Neural cell (in vitro differentiated cells): ENCODE measurements at regions not wholly inside any gene's neighbourhood (a gene's known extent, or its start where the extent isn't known, plus 50 kb on each side); places are given as distances from the start of the nearest gene placed in this dataset.

Experiments
- H2AFZ ChIP-seq: fragments of 200-600, 300-800 bp; sonication (generic), shearing (Covaris generic); 2 replicates; pipeline ENCODE4 v1.6.0; 2014; ENCODE audit warnings: low read depth, mild to moderate bottlenecking, antibody characterized with exemption, low read length, moderate library complexity
- H3F3A ChIP-seq: fragments of 200-600 bp; shearing (Covaris generic); 2 replicates; pipeline ENCODE4 v1.6.1; 2016; ENCODE audit warnings: mild to moderate bottlenecking, moderate library complexity, mixed read lengths, antibody characterized with exemption, low read length; ENCODE audit not compliant: insufficient read depth, poor library complexity, severe bottlenecking
- H3K27ac ChIP-seq: fragments of 200-600, 300-800 bp; sonication (generic), shearing (Covaris generic); 2 replicates; pipeline ENCODE4 v1.5.1; 2014; ENCODE audit warnings: mild to moderate bottlenecking, low read length, moderate library complexity
- H3K27me3 ChIP-seq: fragments of 300-800, 200-600 bp; sonication (generic), shearing (Covaris generic); 2 replicates; pipeline ENCODE4 v1.6.0; 2014; ENCODE audit warnings: mild to moderate bottlenecking, low read depth, low read length, moderate library complexity; ENCODE audit not compliant: insufficient read depth
- H3K36me3 ChIP-seq: fragments of 300-800, 200-600 bp; sonication (generic), shearing (Covaris generic); 2 replicates; pipeline ENCODE4 v1.5.1; 2014; ENCODE audit warnings: mild to moderate bottlenecking, antibody characterized with exemption, low read length, moderate library complexity; ENCODE audit not compliant: insufficient read depth
- H3K4me2 ChIP-seq: fragments of 300-800, 200-600 bp; sonication (generic), shearing (Covaris generic); 2 replicates; pipeline ENCODE4 v1.6.0; 2014; ENCODE audit warnings: mild to moderate bottlenecking, low read length
- H3K4me3 ChIP-seq: fragments of 300-800, 200-600 bp; sonication (generic), shearing (Covaris generic); 2 replicates; pipeline ENCODE4 v1.5.1; 2014; ENCODE audit warnings: mild to moderate bottlenecking, low read length, moderate library complexity
- H3K79me2 ChIP-seq: fragments of 200-600 bp; shearing (Covaris generic); replicated peaks from 2 replicates; pipeline ENCODE4 v1.6.0; 2014; ENCODE audit warnings: mild to moderate bottlenecking, low read length, moderate library complexity; ENCODE audit not compliant: insufficient read depth
- H3K9ac ChIP-seq: fragments of 300-800, 200-600 bp; sonication (generic), shearing (Covaris generic); 2 replicates; pipeline ENCODE4 v1.6.1; 2016; ENCODE audit warnings: mild to moderate bottlenecking, low read length, mixed read lengths
- H3K9me2 ChIP-seq: fragments of 200-600 bp; shearing (Covaris generic); 2 replicates; pipeline ENCODE4 v1.6.1; 2016; ENCODE audit warnings: mild to moderate bottlenecking, low read length, mixed read lengths; ENCODE audit not compliant: insufficient read depth
- H3K9me3 ChIP-seq: fragments of 200-600, 300-800 bp; sonication (generic), shearing (Covaris generic); 2 replicates; pipeline ENCODE4 v1.6.1; 2016; ENCODE audit warnings: mild to moderate bottlenecking, mixed run types, low read length, moderate library complexity, mixed read lengths
- H4K20me1 ChIP-seq: fragments of 200-600 bp; shearing (Covaris generic); 2 replicates; pipeline ENCODE4 v1.6.1; 2016; ENCODE audit warnings: mild to moderate bottlenecking, mixed run types; ENCODE audit not compliant: insufficient read depth
- CTCF ChIP-seq: fragments of 450-650 bp; IDR thresholded peaks from 2 replicates; pipeline ENCODE4 v1.5.1; 2014; ENCODE audit warnings: antibody characterized with exemption, mild to moderate bottlenecking, moderate library complexity; ENCODE audit not compliant: poor library complexity, severe bottlenecking
- EP300 ChIP-seq: fragments of 450-650 bp; conservative IDR thresholded peaks from 2 replicates; pipeline ENCODE4 v1.6.1; 2014; ENCODE audit warnings: antibody characterized with exemption, mild to moderate bottlenecking, moderate library complexity; ENCODE audit not compliant: poor library complexity, severe bottlenecking
- EZH2 ChIP-seq: fragments of 200-600, 300-800 bp; shearing (Covaris generic), sonication (generic); IDR thresholded peaks from 2 replicates; pipeline ENCODE4 v1.6.1; 2014; ENCODE audit warnings: antibody characterized with exemption, low read length, borderline replicate concordance, mild to moderate bottlenecking; ENCODE audit not compliant: insufficient read depth, poor library complexity, severe bottlenecking
- MXI1 ChIP-seq: fragments of 450-650 bp; conservative IDR thresholded peaks from 2 replicates; pipeline ENCODE4 v1.6.1; 2014; ENCODE audit warnings: antibody characterized with exemption, mild to moderate bottlenecking; ENCODE audit not compliant: poor library complexity, severe bottlenecking
- POLR2AphosphoS5 ChIP-seq: IDR thresholded peaks from 2 replicates; pipeline ENCODE4 v1.6.1; 2012
- RAD21 ChIP-seq: fragments of 450-650 bp; conservative IDR thresholded peaks from 2 replicates; pipeline ENCODE4 v1.6.1; 2014; ENCODE audit warnings: antibody characterized with exemption, mild to moderate bottlenecking, moderate library complexity
- REST ChIP-seq: IDR thresholded peaks from 2 replicates; pipeline ENCODE4 v1.6.1; 2012; ENCODE audit warnings: borderline replicate concordance
- SMC3 ChIP-seq: fragments of 450-650 bp; conservative IDR thresholded peaks from 2 replicates; pipeline ENCODE4 v1.6.1; 2014; ENCODE audit warnings: antibody characterized with exemption, mild to moderate bottlenecking, moderate library complexity; ENCODE audit not compliant: poor library complexity
- TAF1 ChIP-seq: IDR thresholded peaks from 2 replicates; pipeline ENCODE4 v1.6.1; 2012; ENCODE audit warnings: low read depth

GRCh38 chr4:144514736-144515135 lies 131.2 kb upstream of the HHIP start:
- no peaks in the 10 kb centered on the region for H3F3A ChIP-seq
- no peak overlapping the region for H3K27ac ChIP-seq
- no peaks in the 10 kb centered on the region for H4K20me1 ChIP-seq
- H3K4me3 ChIP-seq, result no peak overlapping the region
- no peaks in the 10 kb centered on the region for H3K27me3 ChIP-seq
- no peak overlapping the region for H3K9ac ChIP-seq
- H3K4me2 ChIP-seq, result no peak overlapping the region
- H2AFZ ChIP-seq, result no peak overlapping the region
- H3K9me2 ChIP-seq, result no peaks in the 10 kb centered on the region
- no peaks in the 10 kb centered on the region for H3K79me2 ChIP-seq
- no peak for TF ChIP-seq TAF1
- TF ChIP-seq MXI1, result no peak
- TF ChIP-seq EZH2, result no peak
- TF ChIP-seq REST, result no peak
- no peak for TF ChIP-seq POLR2AphosphoS5
- TF ChIP-seq RAD21, result no peak
- no peak for TF ChIP-seq SMC3
- H3K36me3 ChIP-seq, result no peaks in the 10 kb centered on the region
- H3K9me3 ChIP-seq, result no peaks in the 10 kb centered on the region

DNA sequence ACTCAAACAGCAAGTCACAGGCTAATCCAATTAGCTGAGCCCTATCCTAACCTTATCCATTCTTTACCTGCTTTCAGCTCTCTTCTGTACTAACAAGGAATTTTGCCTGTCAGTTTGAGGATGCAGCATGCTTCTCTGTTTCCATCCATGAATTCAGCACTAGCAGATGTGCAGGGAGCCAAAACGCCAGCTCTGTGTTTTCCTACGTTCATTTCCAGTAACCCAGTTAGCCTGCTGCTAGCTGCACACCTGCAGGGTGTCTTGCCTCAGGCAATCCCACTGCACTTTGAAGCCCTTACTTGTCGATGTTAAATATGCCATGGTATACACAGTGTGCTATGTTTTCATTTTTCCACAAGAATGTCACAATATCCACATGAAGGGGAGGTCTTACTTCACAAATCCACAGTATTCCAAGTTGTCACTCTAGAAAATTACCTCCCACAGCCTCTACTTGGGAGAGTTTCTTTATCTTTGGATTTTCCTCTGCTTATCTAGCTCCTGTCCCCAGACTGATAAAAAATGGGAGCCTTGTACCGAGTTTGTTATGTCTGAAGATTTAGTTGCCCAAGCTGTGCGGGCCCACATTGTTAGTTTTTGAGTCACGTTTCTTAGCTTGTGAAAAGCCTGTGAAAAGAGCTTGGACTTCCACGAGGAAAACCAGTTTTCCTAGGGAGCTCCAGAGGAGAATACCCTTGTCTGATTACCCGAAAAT lies 127.6 kb upstream of the HHIP start:
- H2AFZ ChIP-seq, result no peak overlapping the region

More for the DNA sequence above, 127.6 kb upstream of the HHIP start:
- H3K4me3 ChIP-seq, result no peak overlapping the region
- no peak overlapping the region for H3K9ac ChIP-seq
- no peaks in the 10 kb centered on the region for H3K36me3 ChIP-seq
- H4K20me1 ChIP-seq, result no peaks in the 10 kb centered on the region
- no peak overlapping the region for H3K4me2 ChIP-seq
- H3F3A ChIP-seq, result no peaks in the 10 kb centered on the region
- TF ChIP-seq EP300, result no peak
- TF ChIP-seq MXI1, result no peak
- TF ChIP-seq CTCF, result no peak
- no peak for TF ChIP-seq POLR2AphosphoS5
- TF ChIP-seq EZH2, result no peak
- no peak for TF ChIP-seq REST
- TF ChIP-seq SMC3, result no peak
- TF ChIP-seq TAF1, result no peak
- no peak for TF ChIP-seq RAD21
- H3K79me2 ChIP-seq, result no peaks in the 10 kb centered on the region
- no peak overlapping the region for H3K27ac ChIP-seq
- H3K9me2 ChIP-seq, result no peaks in the 10 kb centered on the region
- H3K9me3 ChIP-seq, result no peaks in the 10 kb centered on the region
- H3K27me3 ChIP-seq, result no peaks in the 10 kb centered on the region
